NCI-H526 (cell line): ENCODE measurements at regions not wholly inside any gene's neighbourhood (a gene's known extent, or its start where the extent isn't known, plus 50 kb on each side); places are given as distances from the start of the nearest gene placed in this dataset.

ENCODE experiments used
- DNase-seq, 2 experiments: peaks; one replicate each; lab custom pipeline; 2025; lab: John Stamatoyannopoulos, UW

DNA sequence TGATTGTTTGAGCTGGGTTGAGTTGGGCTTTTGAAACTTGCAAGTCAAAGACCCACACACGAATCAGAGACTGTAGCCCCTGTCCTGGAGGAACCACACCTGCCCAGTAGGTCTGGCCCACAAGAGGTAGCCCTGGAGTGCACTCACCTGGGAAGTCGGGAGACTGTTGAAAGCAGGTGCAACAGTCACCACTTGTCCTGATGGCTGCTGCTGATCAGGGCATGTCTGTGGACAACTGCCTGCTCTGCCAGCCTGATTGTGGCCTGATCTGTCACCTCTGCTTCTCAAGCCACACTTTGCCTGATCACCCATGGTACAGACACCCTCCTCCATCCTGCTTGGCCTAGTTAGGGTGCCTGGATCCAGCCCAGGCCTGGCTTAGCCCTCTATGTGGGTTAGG lies 105.0 kb upstream of the HAAO start:
- DNase-seq = no peak

GRCh38 chr2:42895791-42896135 lies 103.4 kb upstream of the HAAO start:
- no peak for DNase-seq

- no peak for DNase-seq
Measured at GRCh38 chr2:42895134-42895790, 102.9 kb upstream of the HAAO start.

GRCh38 chr2:42893047-42893758 lies 100.8 kb upstream of the HAAO start:
- no peak for DNase-seq

- DNase-seq = no peak
Measured at GRCh38 chr2:42890791-42891355, 98.5 kb upstream of the HAAO start.

DNA sequence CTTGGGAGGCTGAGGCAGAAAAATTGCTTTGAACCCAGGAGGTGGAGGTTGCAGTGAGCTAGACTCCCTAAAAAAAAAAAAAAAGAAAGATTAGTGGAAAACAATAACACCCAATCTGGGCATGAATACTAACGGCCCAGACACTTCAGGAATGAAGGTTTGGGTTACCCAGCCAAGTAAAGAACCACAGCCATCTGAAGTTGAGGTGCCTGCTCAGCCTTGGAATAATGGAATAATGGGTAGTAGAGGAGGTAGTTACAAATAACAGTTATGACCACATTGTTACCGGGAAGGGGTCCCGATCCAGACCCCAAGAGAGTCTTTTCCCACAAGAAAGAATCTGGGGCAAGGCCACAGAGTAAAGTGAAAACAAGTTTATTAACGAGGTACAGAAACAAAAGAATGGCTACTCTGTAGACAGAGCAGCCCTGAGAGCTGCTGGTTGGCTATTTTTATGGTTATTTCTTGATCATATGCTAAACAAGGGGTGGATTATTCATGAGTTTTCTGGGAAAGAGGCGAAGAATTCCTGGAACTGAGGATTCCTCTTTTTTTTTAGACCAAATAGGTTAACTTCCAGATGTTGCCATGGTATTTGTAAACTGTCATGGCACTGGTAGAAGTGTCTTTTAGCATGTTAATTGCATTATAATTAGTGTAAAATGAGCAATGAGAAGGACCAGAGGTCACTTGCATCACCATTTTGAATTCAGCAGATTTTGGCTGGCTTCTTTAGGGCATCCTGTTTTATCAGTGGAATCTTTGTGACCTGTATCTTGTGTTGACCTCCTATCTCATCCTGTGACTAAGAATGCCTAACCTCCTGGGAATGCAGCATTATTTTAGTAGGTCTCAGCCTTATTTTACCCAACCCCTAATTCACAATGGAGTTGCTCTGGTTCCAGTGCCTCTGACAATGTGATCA lies 96.2 kb upstream of the HAAO start:
- DNase-seq = no peak

DNA sequence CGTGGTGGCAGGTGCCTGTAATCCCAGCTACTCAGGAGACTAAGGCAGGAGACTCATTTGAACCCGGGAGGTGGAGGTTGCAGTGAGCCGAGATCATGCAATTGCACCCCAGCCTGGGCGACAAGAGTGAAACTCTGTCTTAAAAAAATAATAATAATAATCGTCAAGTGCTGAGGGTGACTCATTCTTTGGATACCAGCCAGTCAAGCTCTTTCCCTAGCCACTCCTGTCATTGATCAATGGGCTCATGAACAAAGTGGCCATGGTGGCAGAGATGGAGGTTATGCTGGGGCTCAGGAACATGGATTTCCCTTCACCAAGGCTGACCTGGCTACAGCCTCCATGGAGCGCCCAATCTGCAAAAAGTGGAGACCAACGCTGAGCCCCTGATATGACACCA lies 94.5 kb upstream of the HAAO start:
- DNase-seq = no peak

- DNase-seq = no peak
Measured at GRCh38 chr2:42882756-42883155, 90.4 kb upstream of the HAAO start.

DNA sequence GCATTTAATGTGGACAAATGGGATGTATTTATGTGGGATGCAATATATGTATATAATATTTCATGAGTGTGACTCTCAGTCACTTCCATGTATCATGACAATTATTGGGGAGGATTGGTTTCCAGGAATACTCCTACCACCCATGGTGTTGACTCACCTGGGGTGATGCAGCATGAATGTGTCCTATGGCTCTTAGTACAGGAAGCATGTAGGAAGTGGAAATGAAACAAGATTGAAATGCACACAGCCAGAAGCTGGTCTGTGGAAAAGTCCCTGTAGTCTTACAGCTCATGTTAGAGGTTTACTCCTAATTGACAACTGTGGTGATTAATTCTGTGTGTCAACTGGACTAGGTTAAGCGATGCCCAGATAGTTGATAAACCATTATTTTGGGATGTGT lies 89.3 kb upstream of the HAAO start:
- DNase-seq = no peak

GRCh38 chr2:42880738-42881690 lies 88.6 kb upstream of the HAAO start:
- DNase-seq = no peak

DNA sequence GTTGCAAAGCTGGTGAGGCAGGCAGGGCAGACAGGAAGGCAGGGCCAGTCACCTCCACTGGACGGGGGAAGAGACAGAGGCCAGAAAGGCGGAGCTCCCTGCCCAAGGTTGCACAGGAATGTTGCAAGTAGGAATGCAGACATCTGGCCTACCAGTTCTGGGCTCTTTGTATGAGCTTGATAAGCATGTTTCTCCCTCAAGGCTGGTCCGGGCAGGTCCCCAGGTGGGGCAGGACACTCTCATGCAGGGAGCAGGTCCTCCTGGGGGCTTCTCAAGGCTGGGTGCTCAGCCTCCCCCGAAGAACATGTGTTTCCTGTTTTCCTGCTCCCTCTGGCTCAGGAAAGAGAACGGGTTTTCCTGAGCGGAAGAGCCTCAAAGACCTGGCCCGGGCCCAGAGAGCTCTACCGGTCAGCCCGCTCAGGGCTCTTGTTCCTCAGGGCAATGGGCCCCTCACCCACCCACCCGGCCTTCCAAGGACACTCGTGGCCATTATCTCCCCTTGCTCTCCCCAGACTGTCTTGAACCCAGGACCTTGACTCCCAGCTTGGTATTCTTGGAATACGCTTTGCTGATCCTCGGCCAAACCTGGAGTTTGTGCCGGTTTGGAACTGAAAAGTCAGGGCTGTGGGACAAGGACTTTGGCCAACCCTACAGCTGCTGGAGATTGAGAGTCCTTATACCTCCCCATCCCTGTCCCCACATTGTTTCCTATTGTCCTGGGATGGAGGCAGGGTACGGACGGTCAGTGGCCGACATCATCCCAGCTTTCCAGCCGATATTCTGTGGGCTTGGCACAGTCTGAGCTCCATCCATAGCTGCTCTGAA lies 87.7 kb upstream of the HAAO start:
- DNase-seq = no peak

DNA sequence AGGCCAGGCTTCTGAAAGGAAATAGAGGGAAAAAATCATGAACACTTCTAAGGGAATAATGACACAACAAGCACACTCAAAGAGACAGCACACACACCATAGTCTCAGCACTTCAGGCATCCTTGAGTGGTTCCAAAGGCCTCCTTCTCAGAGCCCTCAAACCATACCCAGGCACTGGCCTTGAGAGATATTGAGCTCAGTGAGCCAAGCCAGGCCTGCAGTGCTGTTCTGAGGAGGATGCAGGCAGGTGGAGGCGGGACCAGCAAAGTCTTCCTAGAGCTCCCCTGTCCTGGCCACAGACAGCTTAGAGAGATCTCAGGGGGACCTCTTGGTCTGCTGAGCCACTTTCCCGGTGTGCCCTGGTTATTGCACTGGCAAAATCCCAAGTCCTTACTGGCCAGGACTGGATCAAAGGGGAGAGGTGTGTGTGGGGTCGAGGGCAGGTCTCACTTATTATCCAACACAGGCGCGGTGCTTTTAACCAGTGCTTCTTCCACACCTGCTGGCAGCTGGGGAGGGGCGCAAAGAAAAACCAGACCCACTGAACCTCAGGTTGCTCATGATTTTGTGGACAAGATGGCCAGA lies 86.8 kb upstream of the HAAO start:
- no peak for DNase-seq

DNA sequence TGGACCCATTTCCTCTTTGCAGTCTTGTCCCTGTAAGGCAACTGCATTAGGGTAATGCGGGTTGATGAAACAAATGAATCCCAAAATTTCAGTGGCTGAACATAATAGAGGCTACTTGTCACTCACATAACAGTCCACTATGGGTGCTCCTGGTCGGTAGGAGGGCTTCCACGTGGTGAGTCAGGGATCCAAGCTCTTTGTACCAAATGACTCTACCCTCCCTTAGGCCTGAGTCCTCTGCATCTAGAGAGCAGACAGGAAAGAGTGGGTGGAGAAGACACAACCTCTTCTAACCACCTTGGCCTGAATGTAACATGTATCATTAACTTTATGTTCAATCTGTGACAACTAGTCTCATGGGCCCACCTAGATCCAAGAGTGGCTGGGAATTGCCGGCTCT lies 86.2 kb upstream of the HAAO start:
- DNase-seq = no peak

DNA sequence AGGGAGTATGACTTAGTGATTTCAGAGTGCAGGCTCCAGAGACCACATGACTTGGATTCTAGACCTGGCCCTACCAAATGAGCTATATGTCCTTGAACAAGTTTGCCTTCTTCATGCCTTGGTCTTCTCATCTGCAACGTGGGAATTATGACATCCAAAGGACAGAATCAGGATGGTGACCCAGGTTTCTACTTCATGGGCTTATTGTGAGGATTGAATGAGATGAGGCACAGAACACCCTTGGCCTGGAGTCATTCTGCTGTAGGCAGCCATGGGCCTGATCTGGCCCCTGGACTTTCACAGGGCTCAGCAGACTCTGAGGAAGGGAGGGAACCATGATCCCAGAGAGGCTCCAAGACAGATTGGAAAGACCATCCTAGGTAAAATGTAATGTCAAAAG lies 85.6 kb upstream of the HAAO start:
- DNase-seq = no peak

DNA sequence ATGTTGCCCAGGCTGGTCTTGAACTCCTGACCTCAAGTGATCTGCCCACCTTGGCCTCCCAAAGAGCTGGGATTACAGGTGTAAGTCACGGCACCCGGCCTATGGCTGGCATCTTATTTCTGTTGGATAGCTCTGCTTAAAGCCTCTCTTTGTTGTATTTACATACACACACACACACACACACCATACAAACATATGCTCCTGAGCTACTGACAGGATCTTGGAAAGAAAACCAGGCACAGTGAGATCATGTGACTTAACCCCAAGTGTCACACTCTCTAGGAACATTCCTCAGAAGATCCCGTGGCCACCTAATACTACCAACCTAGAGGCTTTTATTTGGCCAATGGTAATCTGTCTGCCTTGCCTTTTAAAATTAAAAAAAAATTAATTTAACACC lies 85.1 kb upstream of the HAAO start:
- no peak for DNase-seq

DNA sequence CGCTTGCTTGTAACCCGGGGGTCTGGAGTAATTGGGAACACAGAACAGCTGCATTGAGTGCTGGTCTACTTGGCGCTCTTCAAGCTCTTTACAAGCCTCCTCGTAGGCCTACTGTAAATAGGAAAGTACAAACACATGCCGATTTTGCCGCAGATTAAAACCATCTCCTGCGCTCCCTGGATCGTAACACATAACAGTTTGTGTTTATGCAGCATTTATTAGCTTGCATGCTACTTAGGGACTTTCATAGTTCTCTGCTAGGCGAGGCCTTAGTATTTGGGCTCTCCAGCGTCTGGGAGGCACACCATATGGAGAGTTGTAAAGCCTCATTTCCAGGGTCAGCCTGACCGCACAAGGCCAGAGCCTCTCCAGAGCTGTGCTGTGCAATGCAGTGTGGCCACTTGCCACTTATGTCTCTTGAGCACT lies 84.0 kb upstream of the HAAO start:
- DNase-seq = no peak

GRCh38 chr2:42875880-42876279 lies 83.5 kb upstream of the HAAO start:
- no peak for DNase-seq

DNA sequence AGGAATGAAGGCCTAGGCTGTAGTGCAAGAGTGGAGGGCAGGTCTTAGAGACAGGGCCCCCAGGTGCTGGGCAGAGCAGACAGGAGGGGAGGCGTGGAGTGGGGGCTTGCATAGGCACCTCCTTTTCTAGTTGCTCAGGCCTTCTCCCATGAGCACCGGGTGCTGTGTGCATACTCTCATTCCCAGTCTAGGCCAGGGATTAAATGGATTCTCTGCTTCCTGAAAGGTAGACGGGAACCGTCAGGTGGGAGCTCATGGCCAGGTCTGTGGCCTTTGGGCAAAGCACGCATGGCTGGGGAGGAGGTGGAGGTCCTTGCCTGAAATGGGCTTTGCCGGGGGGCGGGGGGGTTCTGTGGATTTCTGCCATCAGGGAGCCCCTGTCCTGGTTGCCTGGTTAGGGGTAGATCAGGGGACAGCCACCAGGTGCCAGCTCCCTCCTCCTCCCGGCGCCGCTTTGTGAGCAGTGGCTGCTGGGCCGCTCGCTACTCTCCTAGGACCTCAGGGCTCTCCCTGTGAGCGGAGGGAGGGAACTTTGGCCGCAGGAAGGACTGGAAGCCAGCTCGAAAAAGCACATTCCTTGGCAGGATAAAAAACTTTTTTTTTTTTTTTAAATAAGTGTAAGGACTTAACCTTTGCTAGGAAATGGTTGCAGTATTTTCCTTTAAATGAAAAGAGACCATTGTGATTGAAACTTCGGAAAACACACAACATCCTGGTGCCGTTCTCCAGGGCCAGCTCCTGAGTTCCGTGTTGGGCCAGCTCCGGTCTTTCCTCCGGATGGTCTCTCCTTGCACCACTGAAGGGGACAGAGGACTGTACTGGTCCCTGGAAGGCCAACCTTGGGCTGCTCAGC lies 82.8 kb upstream of the HAAO start:
- no peak for DNase-seq

GRCh38 chr2:42872721-42873120 lies 80.3 kb upstream of the HAAO start:
- no peak for DNase-seq
